ENCODE measurements at regions not wholly inside any gene's neighbourhood (a gene's known extent, or its start where the extent isn't known, plus 50 kb on each side); places are given as distances from the start of the nearest gene placed in this dataset.

- Histone ChIP-seq H2AFZ (ENCODE audit: low read length) (no peak overlapping the region), H3K79me2 (ENCODE audit: insufficient read depth, low read length) (no peaks in the 10 kb centered on the region), H3K27me3 (ENCODE audit: control insufficient read depth in 1 of 2, insufficient read depth in 2 of 2, low read length in 2 of 2) (peaks cover 0 to 1% of the 10 kb centered on the region in 2 experiments; a peak in 1 of 5 replicates), H3K27ac (ENCODE audit: extremely low read length, insufficient read depth, low read length) (peak overlapping the region; percentile 46), H3K4me2 (ENCODE audit: low read depth, low read length) (peak overlapping the region; percentile 40), H3K4me3 (replicated peaks in 1 of 3; ENCODE audit: insufficient read depth in 1 of 3, low read depth in 2 of 3, low read length in 3 of 3) (no peak overlapping the region), H3K9ac (ENCODE audit: insufficient read depth, low read depth, low read length) (no peak overlapping the region), H3K36me3 (replicated peaks in 1 of 2; ENCODE audit: control insufficient read depth in 1 of 2, insufficient read depth in 2 of 2, low read length in 2 of 2) (no peaks in the 10 kb centered on the region), H4K20me1 (ENCODE audit: insufficient read depth, low read length) (no peaks in the 10 kb centered on the region), H3K9me3 (ENCODE audit: low read length) (no peaks in the 10 kb centered on the region), H3K4me1 (ENCODE audit: insufficient read depth, low read length) (peaks cover 55% of the 10 kb centered on the region)
- ATAC-seq: peak; percentile 75
- peak; percentile 76 for FAIRE-seq
- CTCF ChIA-PET (ENCODE audit: low intra/inter-chr PET ratio, low total read pairs): no interaction called here
- POLR2A ChIA-PET: interaction anchor here (1.0 to 1.3 kb wide), 2 partner anchors 91 to 102 kb away, joined by 3 read pairs; no protein-coding TSS in a partner anchor
- WGBS (ENCODE audit: low lambda C conversion rate): 27% methylated on average over 4 of the region's 4 CpGs
- no peak for DNase-seq (ENCODE audit: low spot score)
- intact Hi-C loops (cut with micrococcal nuclease; ENCODE audit: unreplicated experiment) (loop anchor here (2.0 to 5.0 kb wide), 2 partner anchors 102 to 197 kb away; no protein-coding TSS in a partner anchor), in situ Hi-C loops (cut with HindIII; ENCODE audit: extremely low pct_ligation_motif_present, low pct_unique_long_range_greater_than_20kb) (no loop called here)
- no TSS peak for BruUV-seq (replicated peaks)
- 0 out of 2 replicates have a peak, but pooled peaks have one; percentile 41 for TF ChIP-seq KDM6A (CRISPR knock-in tag; IDR thresholded peaks at IDR 0.05; ENCODE audit: low read depth)
- TF ChIP-seq MEIS1 (CRISPR knock-in tag; IDR thresholded peaks at IDR 0.05; ENCODE audit: borderline replicate concordance): 0 out of 2 replicates have a peak, but pooled peaks have one; percentile 33
- TF ChIP-seq ZNF362 (CRISPR knock-in tag; IDR thresholded peaks at IDR 0.05; ENCODE audit: borderline replicate concordance): peak; percentile 93
- no peak for TF ChIP-seq FOSL2 (CRISPR knock-in tag; IDR thresholded peaks at IDR 0.05)
- 0 out of 2 replicates have a peak, but pooled peaks have one; percentile 23 for TF ChIP-seq BCL6 (CRISPR knock-in tag; IDR thresholded peaks at IDR 0.05)
- peak; percentile 76 for TF ChIP-seq HNF1A (IDR thresholded peaks at IDR 0.05; ENCODE audit: low read depth)
- peak; percentile 68; the same call in 1 of the 2 replicates for TF ChIP-seq HNF1A (CRISPR knock-in tag; IDR thresholded peaks at IDR 0.05; ENCODE audit: borderline replicate concordance)
- peak; percentile 85 for TF ChIP-seq CEBPG (CRISPR knock-in tag; IDR thresholded peaks at IDR 0.05)
- peak; percentile 47; the same call in 1 of the 2 replicates for TF ChIP-seq ELF4 (CRISPR knock-in tag; IDR thresholded peaks at IDR 0.05; ENCODE audit: borderline replicate concordance)
- no peak for TF ChIP-seq ZFP36L2 (CRISPR knock-in tag; IDR thresholded peaks at IDR 0.05)
- TF ChIP-seq SOX13 (IDR thresholded peaks at IDR 0.05): no peak
- peak in 1 of 2 experiments; percentile 74; a peak in 2 of 4 replicates for TF ChIP-seq SOX13 (CRISPR knock-in tag; conservative IDR thresholded peaks at IDR 0.05 in 1 of 2, IDR thresholded peaks at IDR 0.05 in 1 of 2)
- TF ChIP-seq FOXP4 (CRISPR knock-in tag; IDR thresholded peaks at IDR 0.05): peak; percentile 77
- 0 out of 2 replicates have a peak, but pooled peaks have one; percentile 41 for TF ChIP-seq ZSCAN31 (CRISPR knock-in tag; IDR thresholded peaks at IDR 0.05; ENCODE audit: low read depth)
- no peak for TF ChIP-seq HNRNPLL (IDR thresholded peaks at IDR 0.05; ENCODE audit: low read depth, low read length, poor library complexity, severe bottlenecking)
- peak; percentile 84 for TF ChIP-seq NR2F6 (IDR thresholded peaks at IDR 0.05)
- TF ChIP-seq NR2F6 (CRISPR knock-in tag; IDR thresholded peaks at IDR 0.05): peak; percentile 39; the same call in 1 of the 2 replicates
- TF ChIP-seq ATF1 (CRISPR knock-in tag; IDR thresholded peaks at IDR 0.05): 0 out of 2 replicates have a peak, but pooled peaks have one; percentile 30
Measured at GRCh38 chr1:182200025-182200812, 138.7 kb upstream of the ZNF648 start.
